ENCODE measurements at regions not wholly inside any gene's neighbourhood (a gene's known extent, or its start where the extent isn't known, plus 50 kb on each side); places are given as distances from the start of the nearest gene placed in this dataset.

DNA sequence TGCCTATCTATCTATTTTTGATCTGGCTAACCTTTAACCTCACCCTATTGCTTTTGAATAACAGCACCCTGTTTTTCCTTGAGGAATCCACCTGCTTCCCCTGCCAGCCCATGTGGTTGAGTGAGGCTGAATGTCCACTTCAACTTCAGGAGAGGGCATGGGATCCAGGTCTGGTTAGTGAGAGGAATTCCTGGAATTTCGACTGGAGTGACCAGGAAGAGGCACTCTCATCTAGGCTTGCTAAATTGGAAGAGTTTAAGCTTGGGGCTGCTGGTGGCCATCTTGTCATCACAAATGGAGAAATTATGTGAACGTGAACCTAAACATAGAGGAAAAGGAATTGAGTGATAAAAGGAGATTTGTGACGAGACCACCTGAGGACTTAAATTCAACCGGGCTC lies 322.1 kb downstream of the OSTF1 start:
- Histone ChIP-seq H3K27me3 (ENCODE audit: insufficient read depth, low read length) (peaks cover 6% of the 10 kb centered on the region; the same call in 1 of the 2 replicates), H3K36me3 (ENCODE audit: control insufficient read depth in 1 of 2, insufficient read depth in 2 of 2, low read length in 2 of 2) (no peaks in the 10 kb centered on the region; a peak in 1 of 4 replicates), H3K4me2 (ENCODE audit: low read length) (no peak overlapping the region), H2AFZ (ENCODE audit: low read depth, low read length, poor library complexity, severe bottlenecking) (no peak overlapping the region), H3K9me2 (ENCODE audit: insufficient read depth) (no peaks in the 10 kb centered on the region), H3K4me3 (replicated peaks in 1 of 2; ENCODE audit: low read depth in 1 of 2, low read length in 2 of 2) (no peak overlapping the region), H3K9ac (ENCODE audit: low read length) (no peak overlapping the region), H3K79me2 (ENCODE audit: insufficient read depth, low read length) (no peaks in the 10 kb centered on the region), H4K20me1 (ENCODE audit: insufficient read depth) (no peaks in the 10 kb centered on the region), H3K4me1 (ENCODE audit: control insufficient read depth in 1 of 2, insufficient read depth in 2 of 2, low read length in 2 of 2) (no peaks in the 10 kb centered on the region), H3K27ac (ENCODE audit: low read depth, low read length) (no peak overlapping the region), H3K9me3 (ENCODE audit: control insufficient read depth in 1 of 2, insufficient read depth in 1 of 2, low read depth in 1 of 2, low read length in 2 of 2) (no peaks in the 10 kb centered on the region)
- TF ChIP-seq YY1 (IDR thresholded peaks at IDR 0.05; ENCODE audit: extremely low read depth, insufficient replicate concordance, low read depth, low read length) (no peak), POLR2AphosphoS5 (IDR thresholded peaks at IDR 0.05; ENCODE audit: low read depth, low read length) (no peak), FOSL1 (IDR thresholded peaks at IDR 0.05; ENCODE audit: low read depth) (no peak), EGR1 (IDR thresholded peaks at IDR 0.05; ENCODE audit: low read depth) (no peak), EZH2phosphoT487 (IDR thresholded peaks at IDR 0.05; ENCODE audit: borderline replicate concordance) (no peak), RAD21 (IDR thresholded peaks at IDR 0.05; ENCODE audit: low read depth) (no peak), TCF7L2 (IDR thresholded peaks at IDR 0.05; ENCODE audit: borderline replicate concordance, extremely low read depth, insufficient read depth, insufficient read length) (no peak), POLR2A (IDR thresholded peaks at IDR 0.05; ENCODE audit: borderline replicate concordance, extremely low read depth, insufficient read depth, insufficient read length) (no peak), CBX3 (IDR thresholded peaks at IDR 0.05; ENCODE audit: low read depth) (no peak), ZFX (IDR thresholded peaks at IDR 0.05) (no peak), JUND (IDR thresholded peaks at IDR 0.05) (no peak), CTCF (IDR thresholded peaks at IDR 0.05 in 2 of 3, conservative IDR thresholded peaks at IDR 0.05 in 1 of 3; ENCODE audit: borderline replicate concordance in 1 of 3, insufficient read depth in 1 of 3, low read depth in 2 of 3, low read length in 2 of 3) (no peak), REST (IDR thresholded peaks at IDR 0.05; ENCODE audit: low read depth) (no peak), ZNF274 (IDR thresholded peaks at IDR 0.05; ENCODE audit: low read depth, low read length) (no peak), EZH2 (IDR thresholded peaks at IDR 0.05) (no peak), ZBTB33 (IDR thresholded peaks at IDR 0.05; ENCODE audit: extremely low read depth, insufficient replicate concordance, low read length) (no peak)
- TF ChIP-seq, protein P1, sequence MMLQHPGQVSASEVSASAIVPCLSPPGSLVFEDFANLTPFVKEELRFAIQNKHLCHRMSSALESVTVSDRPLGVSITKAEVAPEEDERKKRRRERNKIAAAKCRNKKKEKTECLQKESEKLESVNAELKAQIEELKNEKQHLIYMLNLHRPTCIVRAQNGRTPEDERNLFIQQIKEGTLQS (IDR thresholded peaks at IDR 0.05), result no peak
- no TSS peak for BruUV-seq (replicated peaks)
- ChIA-PET POLR2A (no interaction called here), RAD21 (ENCODE audit: low non-redundant PET in 1 of 2, low total read pairs in 2 of 2, uncharacterized antibody in 2 of 2, unreplicated experiment in 2 of 2) (no interaction called here), CTCF (no interaction called here)
- DNase-seq (ENCODE audit: low read depth, low spot score) (no peak), ATAC-seq (no peak)
- intact Hi-C loops (cut with micrococcal nuclease), result no loop called here
